ENCODE measurements at regions not wholly inside any gene's neighbourhood (a gene's known extent, or its start where the extent isn't known, plus 50 kb on each side); places are given as distances from the start of the nearest gene placed in this dataset.
A peak's percentile ranks its signal among the peaks of the same experiment; 100 is the strongest.

- TF ChIP-seq CTCF (tag by site-specific recombination; IDR thresholded peaks at IDR 0.05) (no peak), PATZ1 (tag by site-specific recombination; IDR thresholded peaks at IDR 0.05) (no peak), ZEB2 (tag by site-specific recombination; IDR thresholded peaks at IDR 0.05) (no peak)
These were observed 229.4 kb upstream of the CEP162 start (continued) for GRCh38 chr6:84456803-84457202.

GRCh38 chr6:84455511-84456029 is 228.1 kb upstream of the CEP162 start:
- Histone ChIP-seq H3K27ac (ENCODE audit: extremely low read depth, low read depth, low read length) (no peak overlapping the region), H3K9me3 (ENCODE audit: control insufficient read depth, insufficient read depth, low read depth, low read length) (no peaks in the 10 kb centered on the region), H3K4me3 (ENCODE audit: low read depth, low read length) (no peak overlapping the region), H3K36me3 (ENCODE audit: control insufficient read depth in 2 of 2, insufficient read depth in 1 of 2, low read length in 2 of 2) (no peaks in the 10 kb centered on the region), H3K4me1 (ENCODE audit: control insufficient read depth, insufficient read depth, low read length) (no peaks in the 10 kb centered on the region)
- TF ChIP-seq ATF2 (tag by site-specific recombination; IDR thresholded peaks at IDR 0.05; ENCODE audit: low read depth) (peak; percentile 61), ZNF132 (tag by site-specific recombination; IDR thresholded peaks at IDR 0.05; ENCODE audit: borderline replicate concordance) (no peak)
- ChIA-PET POLR2A (no interaction called here), CTCF (interaction anchor here (0.6 to 1.3 kb wide), 3 partner anchors 33 to 571 kb away, joined by 3 to 5 read pairs (median 3); no protein-coding TSS in a partner anchor)

- Histone ChIP-seq H3K27ac (ENCODE audit: extremely low read depth, low read depth, low read length) (no peak overlapping the region), H3K9me3 (ENCODE audit: control insufficient read depth, insufficient read depth, low read depth, low read length) (no peaks in the 10 kb centered on the region), H3K4me1 (ENCODE audit: control insufficient read depth, insufficient read depth, low read length) (peaks cover 13% of the 10 kb centered on the region), H3K4me3 (ENCODE audit: low read depth, low read length) (no peak overlapping the region), H3K36me3 (ENCODE audit: control insufficient read depth in 2 of 2, insufficient read depth in 1 of 2, low read length in 2 of 2) (no peaks in the 10 kb centered on the region)
- CTCF ChIA-PET: interaction anchor here (1.2 kb wide), 1 partner anchor 870 kb away, joined by 4 read pairs; no protein-coding TSS in a partner anchor
- POLR2A ChIA-PET: no interaction called here
- no peak for TF ChIP-seq ZNF48 (tag by site-specific recombination; IDR thresholded peaks at IDR 0.05)
These were observed 226.1 kb upstream of the CEP162 start for GRCh38 chr6:84453499-84453898.

GRCh38 chr6:84450018-84450417 is 222.6 kb upstream of the CEP162 start:
- ChIA-PET CTCF (no interaction called here), POLR2A (no interaction called here)
- H3K36me3 ChIP-seq (ENCODE audit: control insufficient read depth in 2 of 2, insufficient read depth in 1 of 2, low read length in 2 of 2): no peaks in the 10 kb centered on the region
- no peak overlapping the region for H3K4me3 ChIP-seq (ENCODE audit: low read depth, low read length)
- no peak overlapping the region for H3K27ac ChIP-seq (ENCODE audit: extremely low read depth, low read depth, low read length)
- H3K9me3 ChIP-seq (ENCODE audit: control insufficient read depth, insufficient read depth, low read depth, low read length): no peaks in the 10 kb centered on the region
- TF ChIP-seq ZNF37A (tag by site-specific recombination; IDR thresholded peaks at IDR 0.05): no peak
- TF ChIP-seq ZNF664 (tag by site-specific recombination; IDR thresholded peaks at IDR 0.05): no peak
- TF ChIP-seq ZNF2 (tag by site-specific recombination; IDR thresholded peaks at IDR 0.05): no peak
- no peak for TF ChIP-seq ZNF10 (tag by site-specific recombination; IDR thresholded peaks at IDR 0.05)
- H3K4me1 ChIP-seq (ENCODE audit: control insufficient read depth, insufficient read depth, low read length): peaks cover 17% of the 10 kb centered on the region

- Histone ChIP-seq H3K4me1 (ENCODE audit: control insufficient read depth, insufficient read depth, low read length) (peaks cover 17% of the 10 kb centered on the region), H3K9me3 (ENCODE audit: control insufficient read depth, insufficient read depth, low read depth, low read length) (no peaks in the 10 kb centered on the region), H3K27ac (ENCODE audit: extremely low read depth, low read depth, low read length) (no peak overlapping the region), H3K36me3 (ENCODE audit: control insufficient read depth in 2 of 2, insufficient read depth in 1 of 2, low read length in 2 of 2) (no peaks in the 10 kb centered on the region), H3K4me3 (ENCODE audit: low read depth, low read length) (no peak overlapping the region)
- ChIA-PET POLR2A (no interaction called here), CTCF (interaction anchor here (1.0 kb wide), 1 partner anchor 26 kb away, joined by 3 read pairs; no protein-coding TSS in a partner anchor)
- TF ChIP-seq ZNF391 (tag by site-specific recombination; IDR thresholded peaks at IDR 0.05; ENCODE audit: borderline replicate concordance, low read depth) (no peak), ZNF76 (tag by site-specific recombination; IDR thresholded peaks at IDR 0.05; ENCODE audit: borderline replicate concordance, low read depth) (0 out of 2 replicates have a peak, but pooled peaks have one; percentile 29), ZNF155 (tag by site-specific recombination; IDR thresholded peaks at IDR 0.05) (no peak), KLF7 (tag by site-specific recombination; IDR thresholded peaks at IDR 0.05; ENCODE audit: borderline replicate concordance) (no peak), ZNF585B (tag by site-specific recombination; IDR thresholded peaks at IDR 0.05) (no peak), INSM2 (tag by site-specific recombination; IDR thresholded peaks at IDR 0.05) (no peak), ZNF48 (tag by site-specific recombination; IDR thresholded peaks at IDR 0.05) (no peak)
These were observed 221.8 kb upstream of the CEP162 start for GRCh38 chr6:84449220-84449619.

All from HEK293 (cell line).